DND-41 (cell line): ENCODE measurements at regions not wholly inside any gene's neighbourhood (a gene's known extent, or its start where the extent isn't known, plus 50 kb on each side); places are given as distances from the start of the nearest gene placed in this dataset.

Experiments
- EZH2 ChIP-seq: IDR thresholded peaks from 3 replicates; pipeline ENCODE4 v1.6.1; 2012; ENCODE audit warnings: borderline replicate concordance, low read depth, mild to moderate bottlenecking, moderate library complexity, low read length, inconsistent platforms; ENCODE audit not compliant: severe bottlenecking
- TF ChIP-seq, protein P1 (sequence below): IDR thresholded peaks from 2 replicates; pipeline ENCODE4 v1.5.1; 2012; ENCODE audit warnings: borderline replicate concordance, low read length, moderate library complexity, mild to moderate bottlenecking; ENCODE audit not compliant: poor library complexity, severe bottlenecking; ENCODE audit errors: extremely low read depth

DNA sequence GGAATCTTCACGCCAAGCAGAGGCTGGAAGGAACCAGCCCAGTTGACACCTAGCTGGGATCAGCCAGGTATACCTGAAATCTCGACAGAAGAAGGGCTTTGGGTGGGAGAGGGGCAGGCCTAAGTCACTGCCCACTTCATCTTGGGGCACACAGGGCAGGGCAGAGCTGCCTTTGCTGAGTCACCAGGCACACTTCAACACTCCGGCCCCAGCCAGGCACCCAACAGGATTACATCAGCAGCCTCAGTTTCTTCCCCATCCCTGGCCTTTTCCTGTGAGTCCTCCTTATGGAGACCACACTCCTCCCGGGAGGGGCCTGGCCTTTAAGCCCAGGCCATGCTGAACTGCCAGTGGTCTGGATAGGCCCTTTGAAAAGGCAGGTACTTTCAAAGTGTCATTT is 201.7 kb upstream of the HS6ST1 start:
- TF ChIP-seq, protein P1, sequence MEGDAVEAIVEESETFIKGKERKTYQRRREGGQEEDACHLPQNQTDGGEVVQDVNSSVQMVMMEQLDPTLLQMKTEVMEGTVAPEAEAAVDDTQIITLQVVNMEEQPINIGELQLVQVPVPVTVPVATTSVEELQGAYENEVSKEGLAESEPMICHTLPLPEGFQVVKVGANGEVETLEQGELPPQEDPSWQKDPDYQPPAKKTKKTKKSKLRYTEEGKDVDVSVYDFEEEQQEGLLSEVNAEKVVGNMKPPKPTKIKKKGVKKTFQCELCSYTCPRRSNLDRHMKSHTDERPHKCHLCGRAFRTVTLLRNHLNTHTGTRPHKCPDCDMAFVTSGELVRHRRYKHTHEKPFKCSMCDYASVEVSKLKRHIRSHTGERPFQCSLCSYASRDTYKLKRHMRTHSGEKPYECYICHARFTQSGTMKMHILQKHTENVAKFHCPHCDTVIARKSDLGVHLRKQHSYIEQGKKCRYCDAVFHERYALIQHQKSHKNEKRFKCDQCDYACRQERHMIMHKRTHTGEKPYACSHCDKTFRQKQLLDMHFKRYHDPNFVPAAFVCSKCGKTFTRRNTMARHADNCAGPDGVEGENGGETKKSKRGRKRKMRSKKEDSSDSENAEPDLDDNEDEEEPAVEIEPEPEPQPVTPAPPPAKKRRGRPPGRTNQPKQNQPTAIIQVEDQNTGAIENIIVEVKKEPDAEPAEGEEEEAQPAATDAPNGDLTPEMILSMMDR = no peak
- no peak for TF ChIP-seq EZH2
